CD4-positive, alpha-beta T cell treated with Interferon alpha-2 for 1 hour (primary cell): ENCODE measurements at regions not wholly inside any gene's neighbourhood (a gene's known extent, or its start where the extent isn't known, plus 50 kb on each side); places are given as distances from the start of the nearest gene placed in this dataset.

Source experiments
- DNase-seq, 2 donors: peaks; one replicate each; pipeline ENCODE4 v3.0.0-alpha.2; 2020 to 2022

GRCh38 chrX:55326985-55327384 lies 62.3 kb upstream of the PAGE3 start:
- no peak for DNase-seq

GRCh38 chrX:55335296-55335695 lies 70.6 kb upstream of the PAGE3 start:
- DNase-seq: no peak

GRCh38 chrX:55336176-55336575 lies 71.5 kb upstream of the PAGE3 start:
- no peak for DNase-seq

GRCh38 chrX:55340896-55341433 lies 76.2 kb upstream of the PAGE3 start:
- DNase-seq: no peak

GRCh38 chrX:55342533-55343501 lies 78.1 kb upstream of the PAGE3 start:
- DNase-seq: peak; percentile 25 to 63

- no peak for DNase-seq
Measured at GRCh38 chrX:55356609-55357008, 91.9 kb upstream of the PAGE3 start.

GRCh38 chrX:55357236-55357635 lies 92.5 kb upstream of the PAGE3 start:
- peak in 1 of 2 donors; percentile 11 for DNase-seq

GRCh38 chrX:55379396-55379795 lies 72.5 kb upstream of the MAGEH1 start:
- DNase-seq: no peak

- DNase-seq: no peak
Measured at GRCh38 chrX:55389376-55389775, 62.6 kb upstream of the MAGEH1 start.

GRCh38 chrX:55396836-55397235 lies 55.1 kb upstream of the MAGEH1 start:
- peak in 1 of 2 donors; percentile 9 for DNase-seq
